ENCODE measurements at regions not wholly inside any gene's neighbourhood (a gene's known extent, or its start where the extent isn't known, plus 50 kb on each side); places are given as distances from the start of the nearest gene placed in this dataset.

DNA sequence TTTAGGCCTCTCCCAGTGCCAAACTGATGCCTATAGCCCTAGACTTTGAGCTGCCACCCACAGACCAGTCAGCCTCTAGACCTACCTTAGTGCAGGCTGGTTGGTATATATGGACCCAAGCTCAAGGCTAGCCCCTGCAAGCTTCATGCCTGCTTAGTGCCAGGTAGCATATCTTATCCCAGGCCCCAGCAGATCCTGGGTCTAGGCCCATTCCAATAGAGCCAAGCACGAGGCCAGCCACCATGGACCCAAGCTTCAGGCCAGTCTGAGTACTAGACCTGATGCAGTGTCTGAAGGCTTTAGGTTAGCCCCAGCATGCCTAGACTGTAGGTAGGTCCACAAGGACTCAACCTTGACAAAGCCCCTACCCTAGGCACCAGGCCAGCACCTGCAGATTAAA is 1081.7 kb downstream of the JRKL start (continued):
- TF ChIP-seq CHAMP1 (IDR thresholded peaks at IDR 0.05) (no peak), NKRF (IDR thresholded peaks at IDR 0.05; ENCODE audit: borderline replicate concordance) (no peak), ELK3 (CRISPR knock-in tag; IDR thresholded peaks at IDR 0.05) (no peak)

DNA sequence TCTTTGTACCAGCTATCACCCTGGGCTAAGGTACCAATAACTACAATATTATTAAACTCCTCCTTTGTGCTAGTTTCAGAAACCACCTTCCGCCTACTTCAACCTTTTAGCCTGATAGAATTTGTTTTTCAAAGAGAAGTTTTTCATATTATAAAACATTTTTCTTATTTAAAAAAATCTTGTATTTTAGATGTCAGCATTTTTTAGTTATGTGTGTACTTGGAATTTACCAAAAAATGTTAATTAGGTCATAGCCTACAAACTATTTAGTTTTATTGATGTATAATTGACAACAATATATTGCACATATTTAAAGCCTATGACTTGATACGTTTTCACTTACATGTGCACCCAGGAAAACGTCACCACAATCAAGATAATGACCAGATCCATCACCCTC is 1097.6 kb downstream of the JRKL start:
- no peak overlapping the region for H3K27ac ChIP-seq (ENCODE audit: extremely low read depth, low read depth, low read length)
- in situ Hi-C loops (cut with MboI): no loop called here
- H3K79me2 ChIP-seq (ENCODE audit: control insufficient read depth, insufficient read depth, low read length): no peaks in the 10 kb centered on the region
- no peak overlapping the region for H3K4me3 ChIP-seq
- TF ChIP-seq ZNF316 (IDR thresholded peaks at IDR 0.05) (peak; percentile 69), ZC3H11A (IDR thresholded peaks at IDR 0.05; ENCODE audit: low read depth, low read length) (no peak), SRSF3 (IDR thresholded peaks at IDR 0.05; ENCODE audit: insufficient read depth, low read length) (no peak), C11orf30 (IDR thresholded peaks at IDR 0.05; ENCODE audit: low read depth) (peak; percentile 19; the same call in 1 of the 2 replicates), JUNB (CRISPR knock-in tag; conservative IDR thresholded peaks at IDR 0.05) (no peak), FOXJ3 (CRISPR knock-in tag; IDR thresholded peaks at IDR 0.05) (no peak), MTF1 (CRISPR knock-in tag; IDR thresholded peaks at IDR 0.05; ENCODE audit: borderline replicate concordance) (no peak), ZNF253 (CRISPR knock-in tag; conservative IDR thresholded peaks at IDR 0.05) (no peak), SETDB1 (IDR thresholded peaks at IDR 0.05; ENCODE audit: low read length) (no peak), MLX (CRISPR knock-in tag; conservative IDR thresholded peaks at IDR 0.05) (no peak), HDAC3 (IDR thresholded peaks at IDR 0.05; ENCODE audit: borderline replicate concordance, partially characterized antibody) (no peak)
- TF ChIP-seq, protein P1, sequence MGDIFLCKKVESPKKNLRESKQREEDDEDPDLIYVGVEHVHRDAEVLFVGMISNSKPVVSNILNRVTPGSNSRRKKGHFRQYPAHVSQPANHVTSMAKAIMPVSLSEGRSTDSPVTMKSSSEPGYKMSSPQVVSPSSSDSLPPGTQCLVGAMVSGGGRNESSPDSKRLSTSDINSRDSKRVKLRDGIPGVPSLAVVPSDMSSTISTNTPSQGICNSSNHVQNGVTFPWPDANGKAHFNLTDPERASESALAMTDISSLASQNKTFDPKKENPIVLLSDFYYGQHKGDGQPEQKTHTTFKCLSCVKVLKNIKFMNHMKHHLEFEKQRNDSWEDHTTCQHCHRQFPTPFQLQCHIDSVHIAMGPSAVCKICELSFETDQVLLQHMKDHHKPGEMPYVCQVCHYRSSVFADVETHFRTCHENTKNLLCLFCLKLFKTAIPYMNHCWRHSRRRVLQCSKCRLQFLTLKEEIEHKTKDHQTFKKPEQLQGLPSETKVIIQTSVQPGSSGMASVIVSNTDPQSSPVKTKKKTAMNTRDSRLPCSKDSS (IDR thresholded peaks at IDR 0.05; ENCODE audit: low read depth, partially characterized antibody): no peak
- H3K36me3 ChIP-seq (ENCODE audit: control insufficient read depth, insufficient read depth, low read length): no peaks in the 10 kb centered on the region
- WGBS (ENCODE audit: insufficient coverage, low coverage, missing lambda C conversion rate): 3% methylated on average over 3 of the region's 3 CpGs
- no peaks in the 10 kb centered on the region; the same call in 1 of the 2 replicates for H3K9me3 ChIP-seq (replicated peaks; ENCODE audit: control insufficient read depth, insufficient read depth, low read depth, low read length)
- no peaks in the 10 kb centered on the region for H3K27me3 ChIP-seq (ENCODE audit: control insufficient read depth in 2 of 2, insufficient read depth in 2 of 2, low read length in 2 of 2)
- BruUV-seq (replicated peaks): no TSS peak
- H3K9me1 ChIP-seq (ENCODE audit: control insufficient read depth, insufficient read depth, low read length): no peaks in the 10 kb centered on the region
- H4K20me1 ChIP-seq (replicated peaks; ENCODE audit: control insufficient read depth, insufficient read depth, low read length): no peaks in the 10 kb centered on the region
- intact Hi-C loops (cut with micrococcal nuclease): no loop called here
- H2AFZ ChIP-seq (ENCODE audit: low read depth, low read length): no peak overlapping the region
- no peak overlapping the region for H3K4me2 ChIP-seq (ENCODE audit: insufficient read depth, low read length)
- no peak for ATAC-seq
- ChIA-PET POLR2A (no interaction called here), CTCF (ENCODE audit: low intra/inter-chr PET ratio) (no interaction called here)
- FAIRE-seq: no peak
- no peaks in the 10 kb centered on the region for H3K4me1 ChIP-seq (replicated peaks in 1 of 2; ENCODE audit: control insufficient read depth in 2 of 2, insufficient read depth in 2 of 2, low read length in 2 of 2)
- DNase-seq (ENCODE audit: extremely low read depth in 1 of 4, low spot score in 3 of 4): no peak
- no peak overlapping the region for H3K9ac ChIP-seq (ENCODE audit: insufficient read depth in 1 of 2, low read depth in 2 of 2, low read length in 2 of 2)

Measured in K562 (cell line).